Tibial nerve (tissue), 4 donors: ENCODE measurements at regions not wholly inside any gene's neighbourhood (a gene's known extent, or its start where the extent isn't known, plus 50 kb on each side); places are given as distances from the start of the nearest gene placed in this dataset.

Experiments used
- CTCF ChIP-seq, 5 experiments: fragments of 200-600 bp in 3 of 5; fragments of 450-650 bp in 2 of 5; sonication (generic) in 3 of 5; IDR thresholded peaks; one replicate each; pipeline ENCODE4 v1.5.1; 2016 to 2019; ENCODE audit warnings: antibody characterized with exemption in 5 of 5, mild to moderate bottlenecking in 3 of 5, moderate library complexity in 2 of 5
- EP300 ChIP-seq, 2 donors: sonication (generic); formaldehyde crosslinking; IDR thresholded peaks; one replicate each; pipeline ENCODE4 v1.6.1; 2017; ENCODE audit warnings: antibody characterized with exemption in 2 of 2, mild to moderate bottlenecking in 1 of 2
- POLR2A ChIP-seq, 2 donors: fragments of 450-650 bp; IDR thresholded peaks; one replicate each; pipeline ENCODE4 v1.6.1; 2017; ENCODE audit warnings: antibody characterized with exemption in 2 of 2, mild to moderate bottlenecking in 2 of 2, moderate library complexity in 2 of 2

GRCh38 chr16:87195161-87195560 is 122.0 kb downstream of the C16orf95 start:
- TF ChIP-seq POLR2A (IDR thresholded peaks at IDR 0.05) (no peak), CTCF (IDR thresholded peaks at IDR 0.05) (no peak), EP300 (IDR thresholded peaks at IDR 0.05) (no peak)
